Activated naive CD4-positive, alpha-beta T cell treated with anti-CD3 and anti-CD28 coated beads, Interleukin-2, amount 50 U/mL, for 24 hours (primary cell): ENCODE measurements at regions not wholly inside any gene's neighbourhood (a gene's known extent, or its start where the extent isn't known, plus 50 kb on each side); places are given as distances from the start of the nearest gene placed in this dataset.

Experiments
- H3K27ac Mint-ChIP-seq: one replicate; pipeline ENCODE4 v1.8.0; 2021; ENCODE audit warnings: mild to moderate bottlenecking, mixed read lengths
- H3K27me3 Mint-ChIP-seq: one replicate; pipeline ENCODE4 v1.8.0; 2021; ENCODE audit warnings: mixed read lengths
- H3K36me3 Mint-ChIP-seq: one replicate; pipeline ENCODE4 v1.8.0; 2021; ENCODE audit warnings: mixed read lengths
- H3K4me1 Mint-ChIP-seq: one replicate; pipeline ENCODE4 v1.8.0; 2021; ENCODE audit warnings: mixed read lengths
- H3K4me3 Mint-ChIP-seq: one replicate; pipeline ENCODE4 v1.8.0; 2021; ENCODE audit warnings: mild to moderate bottlenecking, mixed read lengths
- H3K9me3 Mint-ChIP-seq: one replicate; pipeline ENCODE4 v1.8.0; 2021; ENCODE audit warnings: mixed read lengths

DNA sequence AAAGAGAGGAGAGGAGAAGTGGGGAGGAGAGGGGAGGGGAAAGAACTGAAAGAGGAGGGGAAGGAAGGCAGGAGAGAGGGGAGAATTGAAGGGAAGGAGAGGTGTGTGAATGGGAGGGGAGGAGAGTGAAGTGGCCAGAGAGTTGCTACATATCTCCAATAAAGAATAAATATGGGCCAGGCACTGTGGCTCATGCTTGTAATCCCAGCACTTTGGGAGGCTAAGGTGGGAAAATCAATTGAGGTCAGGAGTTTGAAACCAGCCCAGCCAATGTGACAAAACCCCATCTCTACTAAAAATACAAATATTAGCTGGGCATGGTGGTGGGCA, 482.4 kb downstream of the NAF1 start:
- Mint-ChIP-seq H3K36me3 (no peaks in the 10 kb centered on the region), H3K4me3 (no peak overlapping the region), H3K9me3 (no peaks in the 10 kb centered on the region), H3K27me3 (no peaks in the 10 kb centered on the region), H3K27ac (no peak overlapping the region), H3K4me1 (no peaks in the 10 kb centered on the region)

DNA sequence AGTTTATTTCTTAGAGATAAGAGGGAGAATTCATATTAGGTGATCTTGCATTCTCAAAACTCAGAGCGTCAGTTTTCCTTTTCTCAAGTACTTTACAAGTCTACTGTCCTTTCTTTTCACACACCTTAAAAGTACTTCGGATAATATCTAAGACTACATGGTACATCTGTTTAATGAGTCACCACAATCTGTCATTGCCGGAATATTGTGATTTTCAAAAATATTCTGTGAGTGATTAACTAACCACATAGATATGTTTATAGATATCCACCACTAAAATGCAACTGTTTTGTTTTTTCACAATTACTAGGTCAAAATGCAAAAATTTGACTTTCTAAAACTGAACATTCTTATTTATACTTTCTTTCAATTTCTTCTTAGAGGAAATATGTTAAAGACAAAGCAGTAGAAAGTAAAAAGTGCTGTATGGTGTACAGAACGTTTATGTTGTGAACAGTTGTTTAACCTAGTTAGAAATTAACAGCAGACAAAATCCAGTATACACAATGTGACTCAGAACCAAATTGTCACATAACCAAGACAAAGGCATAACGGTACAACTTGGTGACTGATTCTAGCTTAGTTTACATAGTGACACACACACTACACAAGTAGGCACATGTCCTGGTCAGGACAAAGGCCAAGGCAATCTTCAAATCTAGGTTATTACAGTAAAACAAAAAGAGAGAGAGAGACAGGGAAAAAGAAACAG, 482.9 kb downstream of the NAF1 start:
- Mint-ChIP-seq H3K36me3 (no peaks in the 10 kb centered on the region), H3K27me3 (no peaks in the 10 kb centered on the region), H3K9me3 (no peaks in the 10 kb centered on the region), H3K4me3 (no peak overlapping the region), H3K27ac (no peak overlapping the region), H3K4me1 (no peaks in the 10 kb centered on the region)

DNA sequence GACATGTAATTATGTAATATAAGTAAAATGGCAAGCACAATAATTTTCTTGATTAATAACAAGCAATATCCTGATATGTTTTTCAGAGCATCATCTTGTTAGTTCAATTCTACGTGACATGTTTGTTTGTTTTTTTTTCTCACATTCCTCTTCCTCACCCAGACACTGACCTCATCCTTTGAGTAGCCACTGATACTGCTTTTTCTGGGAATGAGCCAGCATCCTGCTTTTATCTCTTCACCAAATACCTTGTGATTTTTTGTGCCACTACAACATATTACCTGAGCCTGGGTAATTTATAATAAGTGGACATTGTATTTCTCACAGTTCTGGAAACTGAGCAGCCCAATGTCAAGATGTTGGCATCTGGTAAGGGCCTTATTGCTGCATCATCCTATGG, 484.0 kb downstream of the NAF1 start:
- H3K27ac Mint-ChIP-seq, result no peak overlapping the region
- H3K27me3 Mint-ChIP-seq, result no peaks in the 10 kb centered on the region
- H3K4me3 Mint-ChIP-seq, result no peak overlapping the region
- no peaks in the 10 kb centered on the region for H3K4me1 Mint-ChIP-seq
- H3K36me3 Mint-ChIP-seq, result no peaks in the 10 kb centered on the region
- H3K9me3 Mint-ChIP-seq, result peaks cover 10% of the 10 kb centered on the region

DNA sequence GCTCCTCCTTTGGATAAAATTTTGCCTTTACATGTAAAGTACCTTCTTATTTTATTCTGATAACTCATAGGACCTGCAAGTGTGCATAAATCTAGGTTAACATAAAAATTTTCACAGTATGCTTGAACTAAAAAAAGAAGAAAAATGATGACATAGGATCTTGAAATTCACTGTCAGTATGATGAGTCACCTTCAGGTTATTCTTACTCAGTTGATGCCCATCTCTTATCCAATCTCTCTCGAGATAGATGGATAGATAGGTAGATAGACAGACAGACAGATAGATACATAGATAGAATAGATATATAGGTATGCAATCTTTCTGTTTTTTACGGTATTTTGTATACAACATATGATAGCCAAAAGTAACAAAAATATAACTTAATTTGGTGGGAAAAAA, 485.5 kb downstream of the NAF1 start:
- peaks cover 11% of the 10 kb centered on the region for H3K9me3 Mint-ChIP-seq
- H3K36me3 Mint-ChIP-seq, result no peaks in the 10 kb centered on the region
- H3K27me3 Mint-ChIP-seq, result no peaks in the 10 kb centered on the region
- no peak overlapping the region for H3K27ac Mint-ChIP-seq
- no peak overlapping the region for H3K4me3 Mint-ChIP-seq
- H3K4me1 Mint-ChIP-seq, result no peaks in the 10 kb centered on the region

DNA sequence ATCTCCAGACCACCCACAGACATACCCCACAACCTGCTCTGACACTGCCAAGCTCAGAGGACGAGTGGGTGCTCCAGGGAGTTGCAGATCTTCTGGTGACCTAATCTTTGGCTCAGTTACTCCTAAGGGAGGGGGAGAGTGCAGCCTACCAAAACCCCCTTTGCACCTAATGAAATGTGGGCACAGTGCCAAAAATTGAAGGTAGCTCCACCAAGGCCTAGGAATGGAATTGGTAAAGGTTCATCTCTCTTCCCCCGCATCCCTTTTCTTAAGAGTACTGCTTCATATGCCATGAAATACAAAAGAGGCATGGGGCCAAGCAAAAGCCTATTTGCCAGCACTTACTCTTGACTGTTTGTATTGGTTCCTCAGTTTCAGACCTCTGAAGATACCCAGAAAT, 491.0 kb downstream of the NAF1 start:
- H3K27me3 Mint-ChIP-seq, result no peaks in the 10 kb centered on the region
- no peaks in the 10 kb centered on the region for H3K4me1 Mint-ChIP-seq
- no peak overlapping the region for H3K27ac Mint-ChIP-seq
- H3K4me3 Mint-ChIP-seq, result no peak overlapping the region
- peaks cover 11% of the 10 kb centered on the region for H3K9me3 Mint-ChIP-seq
- H3K36me3 Mint-ChIP-seq, result no peaks in the 10 kb centered on the region

DNA sequence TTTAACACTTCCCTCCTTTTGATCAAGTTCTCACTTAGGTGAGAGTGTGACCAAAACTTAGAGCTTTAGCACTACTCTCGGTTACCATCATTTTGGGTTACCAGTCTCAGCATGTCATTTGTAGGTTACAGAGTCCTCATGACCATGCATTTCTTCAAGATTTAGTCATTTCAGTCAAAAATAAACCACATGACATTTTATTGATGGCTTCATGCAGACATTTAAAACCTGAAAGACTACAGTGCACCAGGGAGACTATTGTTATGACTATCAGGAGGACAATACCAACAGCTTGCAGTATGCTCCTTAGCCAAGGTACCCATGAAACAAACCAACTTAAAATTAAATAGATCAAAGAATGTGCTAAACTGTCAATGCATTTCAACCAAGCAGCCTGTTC, 498.1 kb upstream of the FSTL5 start:
- H3K4me1 Mint-ChIP-seq, result no peaks in the 10 kb centered on the region
- no peaks in the 10 kb centered on the region for H3K9me3 Mint-ChIP-seq
- no peak overlapping the region for H3K4me3 Mint-ChIP-seq
- no peaks in the 10 kb centered on the region for H3K36me3 Mint-ChIP-seq
- no peaks in the 10 kb centered on the region for H3K27me3 Mint-ChIP-seq
- H3K27ac Mint-ChIP-seq, result no peak overlapping the region

DNA sequence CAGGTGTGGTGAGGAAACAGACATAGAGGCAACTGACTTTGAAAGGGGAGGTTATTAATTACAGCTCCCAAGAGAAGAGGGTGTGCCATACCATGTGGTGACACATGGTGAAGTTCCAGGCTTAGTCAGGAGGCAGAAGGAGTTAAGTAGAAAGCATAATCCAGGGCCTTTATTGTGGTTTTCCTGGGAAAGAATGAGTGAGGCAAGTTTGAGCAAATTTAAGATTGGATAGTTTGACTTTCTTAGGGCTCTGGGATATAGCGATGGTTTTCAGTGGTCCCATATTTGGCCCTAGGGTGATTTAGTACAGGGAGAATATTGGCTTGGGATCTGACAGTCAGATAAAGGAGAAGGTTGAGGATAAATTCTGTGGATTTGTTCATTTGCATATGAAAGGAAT, 495.9 kb upstream of the FSTL5 start:
- no peaks in the 10 kb centered on the region for H3K27me3 Mint-ChIP-seq
- no peaks in the 10 kb centered on the region for H3K9me3 Mint-ChIP-seq
- no peaks in the 10 kb centered on the region for H3K4me1 Mint-ChIP-seq
- no peaks in the 10 kb centered on the region for H3K36me3 Mint-ChIP-seq
- H3K27ac Mint-ChIP-seq, result no peak overlapping the region
- H3K4me3 Mint-ChIP-seq, result no peak overlapping the region

DNA sequence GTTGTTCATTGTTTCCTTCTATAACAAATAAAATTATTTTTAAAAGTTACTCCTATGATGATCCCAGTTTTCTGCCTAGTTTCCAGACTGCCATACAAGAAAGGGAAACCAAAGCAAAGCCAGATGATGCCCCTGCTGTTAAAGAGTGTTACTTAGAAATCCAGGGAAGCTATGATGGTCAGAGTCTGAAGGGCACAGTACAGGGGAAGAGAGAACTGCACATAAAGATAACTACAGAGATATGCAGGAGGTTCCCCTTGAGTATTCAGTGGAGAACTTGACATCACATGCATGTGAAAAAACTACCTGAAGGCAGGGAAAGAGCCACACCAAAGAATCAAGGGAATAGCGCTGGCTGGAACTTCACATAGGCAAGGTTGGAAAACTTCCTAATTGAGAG, 494.2 kb upstream of the FSTL5 start:
- H3K27ac Mint-ChIP-seq, result no peak overlapping the region
- H3K9me3 Mint-ChIP-seq, result no peaks in the 10 kb centered on the region
- no peak overlapping the region for H3K4me3 Mint-ChIP-seq
- H3K27me3 Mint-ChIP-seq, result no peaks in the 10 kb centered on the region
- no peaks in the 10 kb centered on the region for H3K36me3 Mint-ChIP-seq
- no peaks in the 10 kb centered on the region for H3K4me1 Mint-ChIP-seq

DNA sequence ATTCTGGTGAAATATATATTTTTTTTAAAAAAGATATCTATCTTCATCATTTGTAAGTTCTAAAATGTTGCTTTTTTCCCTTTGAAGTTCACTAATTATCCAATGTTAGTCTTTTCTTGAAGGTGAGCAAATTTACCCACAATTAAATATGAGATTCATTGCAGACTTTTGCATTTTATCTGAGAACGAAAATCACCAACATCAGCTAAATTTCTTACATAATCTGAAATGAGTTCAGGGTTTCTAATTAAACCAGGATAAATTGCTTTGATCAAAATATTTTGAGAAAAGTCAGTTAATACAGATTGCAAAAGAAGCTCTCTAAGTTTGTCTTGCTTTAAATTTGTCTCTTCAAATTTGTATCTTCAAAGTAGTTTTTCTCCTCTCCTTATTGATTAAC, 486.4 kb upstream of the FSTL5 start:
- H3K27me3 Mint-ChIP-seq, result no peaks in the 10 kb centered on the region
- no peak overlapping the region for H3K4me3 Mint-ChIP-seq
- H3K27ac Mint-ChIP-seq, result no peak overlapping the region
- H3K4me1 Mint-ChIP-seq, result no peaks in the 10 kb centered on the region
- H3K36me3 Mint-ChIP-seq, result no peaks in the 10 kb centered on the region
- H3K9me3 Mint-ChIP-seq, result no peaks in the 10 kb centered on the region

DNA sequence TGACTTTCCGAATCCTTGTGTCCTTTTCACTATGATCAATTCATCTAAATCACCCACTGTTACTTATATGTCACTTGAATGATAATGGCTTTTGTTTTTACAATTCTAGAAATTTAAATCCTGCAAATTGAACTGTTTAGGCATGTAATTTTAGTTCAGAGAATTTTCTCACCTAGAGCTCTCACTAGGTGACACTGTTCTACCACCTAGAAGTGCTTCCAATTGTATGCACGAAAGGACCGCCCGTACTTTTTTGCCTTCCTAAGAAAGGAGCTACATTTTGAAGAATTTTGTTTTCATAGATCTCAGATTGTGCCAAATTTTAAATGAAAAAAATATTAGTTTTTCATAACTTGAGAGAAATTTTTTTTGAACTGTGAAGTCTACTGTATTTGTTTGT, 481.6 kb upstream of the FSTL5 start:
- Mint-ChIP-seq H3K27ac (no peak overlapping the region), H3K4me3 (no peak overlapping the region), H3K9me3 (no peaks in the 10 kb centered on the region), H3K27me3 (no peaks in the 10 kb centered on the region), H3K4me1 (no peaks in the 10 kb centered on the region), H3K36me3 (no peaks in the 10 kb centered on the region)

DNA sequence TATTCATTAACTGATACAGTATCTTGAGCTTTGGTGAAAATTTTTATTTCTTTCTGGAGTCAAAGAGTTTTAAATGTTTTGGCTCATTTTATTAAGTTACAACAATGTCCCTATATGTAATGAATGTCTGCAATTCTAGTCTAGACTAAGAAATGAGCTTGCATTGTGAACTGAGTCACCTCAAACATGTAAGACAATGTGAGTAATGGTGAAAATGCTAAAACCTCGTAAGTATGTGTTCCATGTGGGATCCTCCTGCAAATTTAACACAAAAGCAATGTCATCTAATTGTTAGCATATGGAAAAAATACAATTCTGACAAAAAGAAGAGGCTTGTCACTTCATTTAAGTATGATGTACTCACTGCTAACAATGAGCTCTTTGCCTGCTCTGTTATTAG, 480.5 kb upstream of the FSTL5 start:
- Mint-ChIP-seq H3K4me3 (no peak overlapping the region), H3K27ac (no peak overlapping the region), H3K9me3 (no peaks in the 10 kb centered on the region), H3K4me1 (no peaks in the 10 kb centered on the region), H3K36me3 (no peaks in the 10 kb centered on the region), H3K27me3 (no peaks in the 10 kb centered on the region)

DNA sequence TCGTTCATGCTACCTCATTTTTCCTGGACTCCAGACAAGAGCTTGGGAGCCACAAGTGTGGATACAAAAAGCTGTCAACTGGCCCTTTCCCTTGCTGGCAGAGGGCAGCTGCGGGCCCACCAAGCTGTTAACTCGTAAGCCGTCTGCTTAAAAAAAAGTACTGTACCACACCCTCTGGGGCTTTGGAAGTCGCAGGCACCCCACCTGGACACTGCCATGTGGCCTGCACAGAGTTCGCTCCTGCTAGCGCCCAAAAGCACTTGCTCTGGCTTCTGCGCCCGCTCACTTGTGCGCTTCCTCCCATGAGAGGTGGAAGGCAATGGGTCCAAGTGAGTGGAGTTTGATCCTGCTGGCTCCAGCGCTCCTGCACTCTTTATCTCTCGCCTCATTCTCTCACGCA, 476.4 kb upstream of the FSTL5 start:
- Mint-ChIP-seq H3K9me3 (no peaks in the 10 kb centered on the region), H3K27ac (no peak overlapping the region), H3K4me3 (no peak overlapping the region), H3K27me3 (no peaks in the 10 kb centered on the region), H3K36me3 (no peaks in the 10 kb centered on the region), H3K4me1 (no peaks in the 10 kb centered on the region)

DNA sequence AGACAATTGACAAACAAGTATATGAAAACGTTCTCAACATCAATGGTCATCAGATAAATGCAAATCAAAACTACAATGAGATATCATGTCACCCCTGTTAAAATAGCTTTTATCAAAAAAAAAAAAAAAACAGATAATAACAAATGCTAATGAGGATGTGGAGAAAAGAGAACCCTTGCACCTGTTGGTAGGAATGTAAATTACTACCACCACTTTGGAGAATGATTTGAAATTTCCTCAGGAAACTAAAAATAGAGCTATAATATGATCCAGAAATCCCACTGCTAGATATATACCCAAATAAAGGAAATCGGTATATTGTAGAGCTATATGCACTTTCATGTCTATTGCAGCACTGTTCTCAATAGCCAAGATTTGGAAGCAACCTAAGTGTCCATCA, 470.6 kb upstream of the FSTL5 start:
- peaks cover 12% of the 10 kb centered on the region for H3K9me3 Mint-ChIP-seq
- H3K36me3 Mint-ChIP-seq, result no peaks in the 10 kb centered on the region
- no peak overlapping the region for H3K27ac Mint-ChIP-seq
- no peaks in the 10 kb centered on the region for H3K27me3 Mint-ChIP-seq
- no peaks in the 10 kb centered on the region for H3K4me1 Mint-ChIP-seq
- H3K4me3 Mint-ChIP-seq, result no peak overlapping the region

DNA sequence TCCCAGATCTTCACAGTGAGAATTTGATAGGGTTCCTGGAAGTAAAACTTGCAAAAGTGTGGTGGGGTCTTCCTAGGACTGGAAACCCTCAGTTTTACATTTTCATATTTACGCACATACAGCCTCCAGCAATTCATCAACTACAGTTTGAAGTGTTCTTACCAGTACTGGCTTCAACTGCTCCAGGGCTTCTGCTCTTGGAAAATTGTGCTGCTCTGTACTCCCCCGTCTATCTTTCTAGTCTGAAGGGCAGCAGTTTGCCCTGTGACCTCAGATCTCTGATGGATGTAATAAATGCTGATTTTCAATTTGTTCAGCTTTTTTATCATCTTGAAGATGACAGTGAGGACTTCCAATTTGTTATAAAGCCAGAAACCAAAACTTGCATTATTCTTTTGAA, 458.9 kb upstream of the FSTL5 start:
- no peaks in the 10 kb centered on the region for H3K36me3 Mint-ChIP-seq
- peaks cover 8% of the 10 kb centered on the region for H3K9me3 Mint-ChIP-seq
- no peaks in the 10 kb centered on the region for H3K27me3 Mint-ChIP-seq
- no peak overlapping the region for H3K4me3 Mint-ChIP-seq
- H3K4me1 Mint-ChIP-seq, result no peaks in the 10 kb centered on the region
- H3K27ac Mint-ChIP-seq, result no peak overlapping the region

DNA sequence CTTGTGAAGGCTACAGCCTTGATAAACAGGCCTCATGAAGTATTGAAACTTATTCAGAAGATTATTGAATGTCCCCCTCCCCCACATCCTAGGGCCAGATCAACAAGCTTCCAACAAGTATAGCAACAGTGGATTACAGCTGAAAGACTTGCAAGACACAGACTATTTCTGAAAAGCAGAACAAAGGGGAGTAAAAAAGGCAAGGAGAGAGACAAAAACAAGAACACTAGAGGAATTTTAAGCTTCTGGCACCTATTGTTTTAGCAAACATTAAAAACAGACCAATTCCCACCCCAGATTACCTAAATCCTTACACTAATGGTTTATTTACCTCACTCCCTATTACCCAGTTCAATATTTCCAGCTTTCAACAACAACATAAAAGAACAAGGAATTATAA, 446.3 kb upstream of the FSTL5 start:
- Mint-ChIP-seq H3K4me1 (no peaks in the 10 kb centered on the region), H3K27me3 (no peaks in the 10 kb centered on the region), H3K9me3 (no peaks in the 10 kb centered on the region), H3K27ac (no peak overlapping the region), H3K36me3 (no peaks in the 10 kb centered on the region), H3K4me3 (no peak overlapping the region)

DNA sequence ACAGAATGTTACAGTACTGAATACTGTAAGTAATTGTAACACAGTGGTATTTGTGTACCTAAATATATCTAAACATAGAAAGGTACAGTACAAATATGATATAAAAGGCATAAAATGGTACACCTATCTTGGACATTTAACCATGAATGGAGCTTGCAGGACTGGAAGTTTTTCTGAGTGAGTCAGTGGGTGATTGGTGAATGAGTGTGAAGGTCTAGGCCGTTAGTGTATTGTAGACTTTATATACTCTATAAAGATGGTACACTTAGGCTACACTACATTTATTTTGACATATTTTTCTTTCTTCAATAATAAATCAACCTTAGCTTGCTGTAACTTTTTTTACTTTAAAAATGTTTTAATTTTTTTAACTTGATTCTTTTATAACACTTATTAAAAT, 422.5 kb upstream of the FSTL5 start:
- Mint-ChIP-seq H3K4me3 (no peak overlapping the region), H3K9me3 (no peaks in the 10 kb centered on the region), H3K27ac (no peak overlapping the region), H3K4me1 (no peaks in the 10 kb centered on the region), H3K27me3 (no peaks in the 10 kb centered on the region), H3K36me3 (no peaks in the 10 kb centered on the region)

DNA sequence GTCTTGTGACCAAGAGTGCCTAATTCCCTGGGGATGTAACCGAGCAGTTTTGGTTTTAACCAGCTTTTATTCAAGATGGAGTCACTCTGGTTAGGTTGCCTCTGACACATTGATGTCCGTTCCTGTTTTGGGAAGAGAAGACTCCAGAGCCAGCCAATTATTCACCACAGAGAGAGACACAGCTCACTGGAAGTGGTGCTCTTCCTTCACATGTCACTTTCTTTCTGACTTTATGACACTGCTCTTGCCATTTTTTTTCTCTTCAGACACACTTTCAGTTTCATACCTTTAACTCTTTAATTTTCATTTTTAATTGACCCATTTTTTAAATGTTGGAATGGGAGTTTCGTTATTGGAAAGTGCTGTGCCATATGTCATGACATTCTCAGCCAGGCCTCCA, 418.4 kb upstream of the FSTL5 start:
- no peaks in the 10 kb centered on the region for H3K9me3 Mint-ChIP-seq
- H3K4me1 Mint-ChIP-seq, result no peaks in the 10 kb centered on the region
- H3K36me3 Mint-ChIP-seq, result no peaks in the 10 kb centered on the region
- no peak overlapping the region for H3K4me3 Mint-ChIP-seq
- H3K27ac Mint-ChIP-seq, result no peak overlapping the region
- no peaks in the 10 kb centered on the region for H3K27me3 Mint-ChIP-seq
